WTC11 (cell line): ENCODE measurements at regions not wholly inside any gene's neighbourhood (a gene's known extent, or its start where the extent isn't known, plus 50 kb on each side); places are given as distances from the start of the nearest gene placed in this dataset.

Experiments
- FOXJ3 ChIP-seq: sonication (generic); formaldehyde crosslinking; IDR thresholded peaks from 2 replicates; pipeline ENCODE4 v1.9.0; 2021; ENCODE audit warnings: missing genetic modification reagents, mild to moderate bottlenecking, borderline replicate concordance
- HMGA2 ChIP-seq: fragments of 250-450 bp; sonication (Bioruptor Pico); IDR thresholded peaks from 2 replicates; pipeline ENCODE4 v1.4.0; 2021; ENCODE audit warnings: mild to moderate bottlenecking, moderate library complexity
- NFYB ChIP-seq: sonication (generic); formaldehyde crosslinking; conservative IDR thresholded peaks from 2 replicates; pipeline ENCODE4 v1.8.0; 2022; ENCODE audit warnings: low read depth, missing genetic modification reagents
- SP1 ChIP-seq: sonication (generic); formaldehyde crosslinking; conservative IDR thresholded peaks from 2 replicates; pipeline ENCODE4 v1.8.1; 2022; ENCODE audit warnings: missing genetic modification reagents
- ZNF416 ChIP-seq: fragments of 250-450 bp; sonication (Bioruptor Pico); IDR thresholded peaks from 2 replicates; pipeline ENCODE4 v1.9.0; 2021; ENCODE audit warnings: mild to moderate bottlenecking, inconsistent platforms
- TF ChIP-seq, protein P1 (sequence below): fragments of 200-600 bp; IDR thresholded peaks from 2 replicates; pipeline ENCODE4 v1.8.0; 2022; ENCODE audit warnings: antibody characterized with exemption
- TF ChIP-seq, protein P2 (sequence below): sonication (generic); formaldehyde crosslinking; conservative IDR thresholded peaks from 2 replicates; pipeline ENCODE4 v1.8.1; 2023; ENCODE audit warnings: mild to moderate bottlenecking, low read depth, missing genetic modification reagents, moderate library complexity
- TF ChIP-seq, protein P3 (sequence below): fragments of 250-450 bp; sonication (Bioruptor Pico); IDR thresholded peaks from 2 replicates; pipeline ENCODE4 v1.9.0; 2021; ENCODE audit warnings: moderate library complexity, mild to moderate bottlenecking, inconsistent platforms, borderline replicate concordance
- TF ChIP-seq, protein P4 (sequence below): sonication (generic); formaldehyde crosslinking; IDR thresholded peaks from 2 replicates; pipeline ENCODE4 v1.8.1; 2023; ENCODE audit warnings: mild to moderate bottlenecking, missing genetic modification reagents

- no peak for TF ChIP-seq SP1
- TF ChIP-seq, protein P1, sequence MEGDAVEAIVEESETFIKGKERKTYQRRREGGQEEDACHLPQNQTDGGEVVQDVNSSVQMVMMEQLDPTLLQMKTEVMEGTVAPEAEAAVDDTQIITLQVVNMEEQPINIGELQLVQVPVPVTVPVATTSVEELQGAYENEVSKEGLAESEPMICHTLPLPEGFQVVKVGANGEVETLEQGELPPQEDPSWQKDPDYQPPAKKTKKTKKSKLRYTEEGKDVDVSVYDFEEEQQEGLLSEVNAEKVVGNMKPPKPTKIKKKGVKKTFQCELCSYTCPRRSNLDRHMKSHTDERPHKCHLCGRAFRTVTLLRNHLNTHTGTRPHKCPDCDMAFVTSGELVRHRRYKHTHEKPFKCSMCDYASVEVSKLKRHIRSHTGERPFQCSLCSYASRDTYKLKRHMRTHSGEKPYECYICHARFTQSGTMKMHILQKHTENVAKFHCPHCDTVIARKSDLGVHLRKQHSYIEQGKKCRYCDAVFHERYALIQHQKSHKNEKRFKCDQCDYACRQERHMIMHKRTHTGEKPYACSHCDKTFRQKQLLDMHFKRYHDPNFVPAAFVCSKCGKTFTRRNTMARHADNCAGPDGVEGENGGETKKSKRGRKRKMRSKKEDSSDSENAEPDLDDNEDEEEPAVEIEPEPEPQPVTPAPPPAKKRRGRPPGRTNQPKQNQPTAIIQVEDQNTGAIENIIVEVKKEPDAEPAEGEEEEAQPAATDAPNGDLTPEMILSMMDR: no peak
- no peak for TF ChIP-seq NFYB (CRISPR knock-in tag)
- no peak for TF ChIP-seq ZNF416 (CRISPR knock-in tag)
- TF ChIP-seq FOXJ3 (CRISPR knock-in tag): no peak
- TF ChIP-seq, protein P2, sequence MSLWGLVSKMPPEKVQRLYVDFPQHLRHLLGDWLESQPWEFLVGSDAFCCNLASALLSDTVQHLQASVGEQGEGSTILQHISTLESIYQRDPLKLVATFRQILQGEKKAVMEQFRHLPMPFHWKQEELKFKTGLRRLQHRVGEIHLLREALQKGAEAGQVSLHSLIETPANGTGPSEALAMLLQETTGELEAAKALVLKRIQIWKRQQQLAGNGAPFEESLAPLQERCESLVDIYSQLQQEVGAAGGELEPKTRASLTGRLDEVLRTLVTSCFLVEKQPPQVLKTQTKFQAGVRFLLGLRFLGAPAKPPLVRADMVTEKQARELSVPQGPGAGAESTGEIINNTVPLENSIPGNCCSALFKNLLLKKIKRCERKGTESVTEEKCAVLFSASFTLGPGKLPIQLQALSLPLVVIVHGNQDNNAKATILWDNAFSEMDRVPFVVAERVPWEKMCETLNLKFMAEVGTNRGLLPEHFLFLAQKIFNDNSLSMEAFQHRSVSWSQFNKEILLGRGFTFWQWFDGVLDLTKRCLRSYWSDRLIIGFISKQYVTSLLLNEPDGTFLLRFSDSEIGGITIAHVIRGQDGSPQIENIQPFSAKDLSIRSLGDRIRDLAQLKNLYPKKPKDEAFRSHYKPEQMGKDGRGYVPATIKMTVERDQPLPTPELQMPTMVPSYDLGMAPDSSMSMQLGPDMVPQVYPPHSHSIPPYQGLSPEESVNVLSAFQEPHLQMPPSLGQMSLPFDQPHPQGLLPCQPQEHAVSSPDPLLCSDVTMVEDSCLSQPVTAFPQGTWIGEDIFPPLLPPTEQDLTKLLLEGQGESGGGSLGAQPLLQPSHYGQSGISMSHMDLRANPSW (CRISPR knock-in tag): no peak
- TF ChIP-seq, protein P3, sequence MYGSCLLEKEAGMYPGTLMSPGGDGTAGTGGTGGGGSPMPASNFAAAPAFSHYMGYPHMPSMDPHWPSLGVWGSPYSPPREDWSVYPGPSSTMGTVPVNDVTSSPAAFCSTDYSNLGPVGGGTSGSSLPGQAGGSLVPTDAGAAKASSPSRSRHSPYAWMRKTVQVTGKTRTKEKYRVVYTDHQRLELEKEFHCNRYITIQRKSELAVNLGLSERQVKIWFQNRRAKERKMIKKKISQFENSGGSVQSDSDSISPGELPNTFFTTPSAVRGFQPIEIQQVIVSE: no peak
- no peak for TF ChIP-seq HMGA2 (CRISPR knock-in tag)
- TF ChIP-seq, protein P4, sequence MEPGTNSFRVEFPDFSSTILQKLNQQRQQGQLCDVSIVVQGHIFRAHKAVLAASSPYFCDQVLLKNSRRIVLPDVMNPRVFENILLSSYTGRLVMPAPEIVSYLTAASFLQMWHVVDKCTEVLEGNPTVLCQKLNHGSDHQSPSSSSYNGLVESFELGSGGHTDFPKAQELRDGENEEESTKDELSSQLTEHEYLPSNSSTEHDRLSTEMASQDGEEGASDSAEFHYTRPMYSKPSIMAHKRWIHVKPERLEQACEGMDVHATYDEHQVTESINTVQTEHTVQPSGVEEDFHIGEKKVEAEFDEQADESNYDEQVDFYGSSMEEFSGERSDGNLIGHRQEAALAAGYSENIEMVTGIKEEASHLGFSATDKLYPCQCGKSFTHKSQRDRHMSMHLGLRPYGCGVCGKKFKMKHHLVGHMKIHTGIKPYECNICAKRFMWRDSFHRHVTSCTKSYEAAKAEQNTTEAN (CRISPR knock-in tag): no peak
These were observed 238.5 kb downstream of the GALR1 start for GRCh38 chr18:77487951-77488740.
